H1 (cell line): ENCODE measurements at regions not wholly inside any gene's neighbourhood (a gene's known extent, or its start where the extent isn't known, plus 50 kb on each side); places are given as distances from the start of the nearest gene placed in this dataset.

Source experiments
- CTCF ChIA-PET: fragments of 300-600 bp; sonication (Branson Sonifier 250); formaldehyde crosslinking; loops from one replicate; lab custom pipeline; 2021; ENCODE audit not compliant: partially characterized antibody; lab: Charles Lee
- POLR2A ChIA-PET: fragments of 300-600 bp; sonication (Branson Sonifier 250); formaldehyde crosslinking; loops from one replicate; lab custom pipeline; 2021; ENCODE audit warnings: inconsistent platforms; ENCODE audit not compliant: partially characterized antibody; lab: Charles Lee
- DNase-seq, 2 experiments: peaks; one replicate each; pipeline versions ENCODE4 v3.0.0 to v3.0.0-alpha.2; 2010 to 2022; ENCODE audit warnings: low spot score in 2 of 2, low read depth in 1 of 2, mixed read lengths in 1 of 2
- FAIRE-seq: peaks from 2 replicates; lab custom pipeline; 2011; peaks lifted over from hg19 to GRCh38; lab: Jason Lieb, UNC
- H2AFZ ChIP-seq: 2 replicates; pipeline ENCODE4 v1.8.1; 2012; ENCODE audit warnings: low read length, inconsistent platforms
- H2AK5ac ChIP-seq: 2 replicates; pipeline ENCODE4 v1.6.1; 2013; ENCODE audit warnings: low read depth, low read length
- H2BK120ac ChIP-seq: replicated peaks from 2 replicates; pipeline ENCODE3; 2013; ENCODE audit warnings: low read depth, low read length, inconsistent platforms
- H2BK12ac ChIP-seq: 2 replicates; pipeline ENCODE4 v1.6.1; 2013; ENCODE audit warnings: low read depth, low read length
- H2BK15ac ChIP-seq: 2 replicates; pipeline ENCODE4 v1.6.1; 2013; ENCODE audit warnings: low read length
- H2BK20ac ChIP-seq: 2 replicates; pipeline ENCODE4 v1.6.1; 2013; ENCODE audit warnings: low read length
- H2BK5ac ChIP-seq: 2 replicates; pipeline ENCODE4 v1.6.1; 2013; ENCODE audit warnings: low read depth, low read length
- H3K14ac ChIP-seq: 2 replicates; pipeline ENCODE4 v1.6.1; 2013; ENCODE audit warnings: inconsistent platforms; ENCODE audit not compliant: insufficient read length
- H3K18ac ChIP-seq: 2 replicates; pipeline ENCODE4 v1.6.1; 2013; ENCODE audit warnings: low read length; ENCODE audit errors: extremely low read depth
- H3K23ac ChIP-seq: 2 replicates; pipeline ENCODE4 v1.6.1; 2013; ENCODE audit warnings: inconsistent platforms; ENCODE audit not compliant: insufficient read length
- H3K23me2 ChIP-seq: 2 replicates; pipeline ENCODE4 v1.6.1; 2013; ENCODE audit warnings: low read depth, low read length
- H3K27ac ChIP-seq: 2 replicates; pipeline ENCODE4 v1.6.1; 2011; ENCODE audit warnings: low read depth, low read length, inconsistent platforms
- H3K27me3 ChIP-seq, 4 experiments: replicated peaks in 1 of 4; 1 replicate in 1 of 4; 2 replicates in 3 of 4; pipeline versions ENCODE4 v1.6.1 to v1.8.1; 2011 to 2013; ENCODE audit warnings: low read length in 3 of 4, mild to moderate bottlenecking in 3 of 4, inconsistent platforms in 2 of 4, mixed read lengths in 2 of 4, moderate library complexity in 1 of 4; ENCODE audit not compliant: control insufficient read depth in 3 of 4, insufficient read depth in 3 of 4; ENCODE audit errors: extremely low read depth in 1 of 4
- H3K36me3 ChIP-seq, 4 experiments: 2 replicates each; pipeline versions ENCODE4 v1.6.1 to v1.8.1; 2011 to 2013; ENCODE audit warnings: mild to moderate bottlenecking in 4 of 4, low read length in 3 of 4, moderate library complexity in 2 of 4, control low read depth in 1 of 4, inconsistent platforms in 1 of 4; ENCODE audit not compliant: insufficient read depth in 4 of 4, control insufficient read depth in 2 of 4
- H3K4ac ChIP-seq: replicated peaks from 2 replicates; pipeline ENCODE3; 2013; ENCODE audit warnings: low read length, low read depth, mixed read lengths, inconsistent platforms; ENCODE audit not compliant: insufficient read length
- H3K4me1 ChIP-seq, 4 experiments: replicated peaks in 1 of 4; 1 replicate in 1 of 4; 2 replicates in 3 of 4; pipeline versions ENCODE4 v1.6.1 to v1.8.1; 2011 to 2013; ENCODE audit warnings: low read length in 3 of 4, inconsistent platforms in 2 of 4, mixed read lengths in 1 of 4; ENCODE audit not compliant: insufficient read depth in 4 of 4, control insufficient read depth in 3 of 4
- H3K4me2 ChIP-seq, 2 experiments: 2 replicates each; pipeline versions ENCODE4 v1.6.1 to v1.8.1; 2011 to 2013; ENCODE audit warnings: low read depth in 2 of 2, low read length in 2 of 2, control low read depth in 1 of 2, inconsistent platforms in 1 of 2, mild to moderate bottlenecking in 1 of 2; ENCODE audit not compliant: insufficient read depth in 1 of 2
- H3K4me3 ChIP-seq, 4 experiments: fragments of 200-600, 300-600 bp in 1 of 4; sonication (generic), shearing (Covaris generic), sonication (Bioruptor Twin) in 1 of 4; 2 replicates each; pipeline versions ENCODE4 v1.5.1 to v1.8.1; 2011 to 2016; ENCODE audit warnings: low read length in 4 of 4, low read depth in 3 of 4, control low read depth in 2 of 4, inconsistent platforms in 2 of 4, mild to moderate bottlenecking in 2 of 4, mixed read lengths in 1 of 4, moderate library complexity in 1 of 4; ENCODE audit not compliant: insufficient read depth in 2 of 4; ENCODE audit errors: extremely low read depth in 1 of 4
- H3K56ac ChIP-seq: replicated peaks from 2 replicates; pipeline ENCODE3; 2013; ENCODE audit warnings: low read depth, mild to moderate bottlenecking, mixed read lengths, low read length, inconsistent platforms; ENCODE audit not compliant: insufficient read length
- H3K79me1 ChIP-seq: 2 replicates; pipeline ENCODE4 v1.6.1; 2013; ENCODE audit warnings: low read depth, low read length, control low read depth
- H3K79me2 ChIP-seq, 2 experiments: 2 replicates each; pipeline versions ENCODE4 v1.6.1 to v1.8.1; 2012 to 2013; ENCODE audit warnings: low read length in 2 of 2, mild to moderate bottlenecking in 2 of 2, inconsistent platforms in 1 of 2; ENCODE audit not compliant: insufficient read depth in 2 of 2, control insufficient read depth in 1 of 2
- H3K9ac ChIP-seq, 4 experiments: replicated peaks in 1 of 4; 1 replicate in 1 of 4; 2 replicates in 3 of 4; pipeline versions ENCODE4 v1.6.1 to v1.8.1; 2011 to 2013; ENCODE audit warnings: low read depth in 3 of 4, low read length in 3 of 4, control low read depth in 2 of 4, mild to moderate bottlenecking in 2 of 4, moderate library complexity in 2 of 4, inconsistent platforms in 1 of 4; ENCODE audit errors: extremely low read depth in 1 of 4
- H3K9me3 ChIP-seq, 2 experiments: 2 replicates each; pipeline versions ENCODE4 v1.6.1 to v1.8.1; 2012 to 2013; ENCODE audit warnings: mild to moderate bottlenecking in 2 of 2, moderate library complexity in 2 of 2, control low read depth in 1 of 2, inconsistent platforms in 1 of 2, low read depth in 1 of 2, low read length in 1 of 2, mixed read lengths in 1 of 2; ENCODE audit not compliant: insufficient read depth in 2 of 2
- H4K20me1 ChIP-seq, 2 experiments: replicated peaks in 1 of 2; 2 replicates each; pipeline versions ENCODE3 to v1.8.1; 2011 to 2013; ENCODE audit warnings: inconsistent platforms in 2 of 2, low read length in 2 of 2, mild to moderate bottlenecking in 1 of 2; ENCODE audit not compliant: insufficient read depth in 2 of 2, control insufficient read depth in 1 of 2
- H4K5ac ChIP-seq: 2 replicates; pipeline ENCODE4 v1.6.1; 2013; ENCODE audit warnings: low read length, low read depth, mixed read lengths, inconsistent platforms; ENCODE audit not compliant: insufficient read length
- H4K8ac ChIP-seq: 2 replicates; pipeline ENCODE4 v1.8.0; 2013; ENCODE audit warnings: mild to moderate bottlenecking, moderate library complexity, low read length, inconsistent platforms; ENCODE audit not compliant: insufficient read depth; ENCODE audit errors: extremely low read depth
- H4K91ac ChIP-seq: replicated peaks from 2 replicates; pipeline ENCODE3; 2013; ENCODE audit warnings: low read length, mixed read lengths, inconsistent platforms; ENCODE audit not compliant: insufficient read length
- BRCA1 ChIP-seq: IDR thresholded peaks from 2 replicates; pipeline ENCODE4 v1.6.1; 2012; ENCODE audit warnings: low read depth, low read length, improper control_type of control experiment
- CTCF ChIP-seq, 3 experiments: IDR thresholded peaks; 1 replicate in 2 of 3; 2 replicates in 1 of 3; pipeline versions ENCODE4 v1.5.1 to v1.6.1; 2011; ENCODE audit warnings: low read length in 3 of 3, mild to moderate bottlenecking in 3 of 3, inconsistent platforms in 2 of 3, low read depth in 1 of 3, moderate library complexity in 1 of 3; ENCODE audit not compliant: insufficient read depth in 1 of 3; ENCODE audit errors: control extremely low read depth in 1 of 3
- PHF8 ChIP-seq: fragments of 200-600 bp; sonication (generic); conservative IDR thresholded peaks from 2 replicates; pipeline ENCODE4 v1.7.1; 2012; ENCODE audit warnings: low read depth, mild to moderate bottlenecking, inconsistent platforms, low read length, moderate library complexity
- WGBS, 2 experiments: shearing (Covaris generic) in 1 of 2; methylation state at CpG; one replicate each; pipeline versions ENCODE4 v1.1.6 to v1.1.7; 2013 to 2015; ENCODE audit warnings: low lambda C conversion rate in 2 of 2, mixed read lengths in 2 of 2, inconsistent platforms in 1 of 2, low coverage in 1 of 2, missing lambda C conversion rate in 1 of 2; ENCODE audit not compliant: insufficient replicate concordance in 2 of 2, insufficient coverage in 1 of 2, insufficient read length in 1 of 2; ENCODE audit errors: extremely low coverage in 1 of 2, missing lambda C conversion rate in 1 of 2; 5-methylcytosine and 5-hydroxymethylcytosine counted together

DNA sequence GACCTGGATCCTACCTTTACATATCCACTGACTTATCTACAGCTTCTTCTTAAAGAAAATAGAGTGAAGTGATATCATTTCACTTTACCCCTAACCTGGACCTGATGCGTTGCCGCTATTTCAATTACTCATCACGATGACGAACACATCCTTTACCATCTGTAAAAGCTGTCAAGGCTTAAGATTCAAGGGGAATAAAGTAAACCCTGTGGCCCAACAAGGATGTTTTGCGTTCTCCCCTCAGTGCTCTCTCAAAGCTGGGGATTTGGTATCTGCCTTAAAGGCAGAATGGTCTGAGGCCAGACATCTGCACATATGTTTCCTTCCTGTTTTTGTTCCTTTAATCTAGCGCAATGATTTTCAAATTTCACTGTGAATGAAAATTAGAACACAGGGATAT, 100.1 kb upstream of the KLF7 start (continued):
- no peak for TF ChIP-seq BRCA1
- TF ChIP-seq, all 59 proteins: peak for 0

DNA sequence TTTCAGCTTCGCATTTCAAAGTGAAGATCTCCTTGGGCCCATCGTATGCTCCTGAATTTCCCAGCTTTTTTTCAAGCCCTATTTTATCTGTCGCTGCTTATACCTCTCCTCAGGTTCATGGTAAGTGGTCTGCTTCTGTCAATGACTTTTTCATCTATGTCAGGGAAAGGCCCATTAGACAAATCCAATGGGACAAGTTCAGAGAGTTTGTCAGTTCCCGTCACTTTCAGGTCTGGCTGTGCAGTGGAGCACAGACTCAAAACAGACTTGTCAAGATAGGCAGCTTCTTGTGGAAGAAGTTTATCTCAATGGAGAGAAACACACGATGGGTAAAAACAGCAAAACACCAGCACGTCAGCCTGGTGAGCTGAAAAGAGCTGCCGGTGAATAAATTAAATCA, 100.9 kb upstream of the KLF7 start:
- Histone ChIP-seq H3K23me2 (no peaks in the 10 kb centered on the region), H3K4me3 (no peak overlapping the region), H4K5ac (no peak overlapping the region), H2AK5ac (no peak overlapping the region), H2BK120ac (no peak overlapping the region), H3K4me2 (no peak overlapping the region), H4K8ac (no peak overlapping the region), H3K79me1 (no peaks in the 10 kb centered on the region), H2BK20ac (0 out of 2 replicates have a peak overlapping the region, but pooled peaks have one; percentile 10), H3K9ac (no peak overlapping the region), H3K79me2 (no peaks in the 10 kb centered on the region), H2BK12ac (no peak overlapping the region), H3K4me1 (no peaks in the 10 kb centered on the region), H3K27ac (no peak overlapping the region), H3K36me3 (no peaks in the 10 kb centered on the region), H2BK15ac (no peak overlapping the region), H4K20me1 (no peaks in the 10 kb centered on the region), H3K23ac (no peak overlapping the region), H3K14ac (no peak overlapping the region), H4K91ac (no peak overlapping the region), H2AFZ (no peak overlapping the region), H3K9me3 (no peaks in the 10 kb centered on the region), H2BK5ac (no peak overlapping the region), H3K27me3 (no peaks in the 10 kb centered on the region), H3K4ac (no peak overlapping the region), H3K18ac (no peak overlapping the region), H3K56ac (no peak overlapping the region)
- TF ChIP-seq PHF8, result no peak
- TF ChIP-seq CTCF (IDR thresholded peaks at IDR 0.05; ENCODE audit: control extremely low read depth in 1 of 3, insufficient read depth in 1 of 3, low read depth in 1 of 3, low read length in 3 of 3), result no peak
- CTCF ChIA-PET, result interaction anchor here (0.7 to 1.1 kb wide), 4 partner anchors 16 to 285 kb away, joined by 3 to 4 read pairs (median 3); no protein-coding TSS in a partner anchor
- DNase-seq (no peak), FAIRE-seq (no peak)
- WGBS, 2 experiments, result 85% methylated on average over 7 of the region's 7 CpGs; no CpG with 5 or more reads in 1 of the 2 experiments
- POLR2A ChIA-PET, result no interaction called here
